Endothelial cell of umbilical vein (primary cell): ENCODE measurements at regions not wholly inside any gene's neighbourhood (a gene's known extent, or its start where the extent isn't known, plus 50 kb on each side); places are given as distances from the start of the nearest gene placed in this dataset.

Experiments used
- BruUV-seq: library from RNA; stranded (reverse); fragments of 400-500 nt; replicated peaks from 2 replicates; lab custom pipeline; 2021; lab: Mats Ljungman, UMichigan
- CTCF ChIA-PET: fragments of 300-600, 350-600 bp; sonication (Branson Sonifier 250); formaldehyde crosslinking; loops from one replicate; lab custom pipeline; 2021; ENCODE audit warnings: antibody characterized with exemption, inconsistent platforms; lab: Charles Lee
- POLR2A ChIA-PET: fragments of 300-600, 350-600 bp; sonication (Branson Sonifier 250); formaldehyde crosslinking; loops from one replicate; lab custom pipeline; 2021; ENCODE audit warnings: antibody characterized with exemption, inconsistent platforms; lab: Charles Lee
- DNase-seq: peaks from one replicate; pipeline ENCODE4 v3.0.0-alpha.2; 2011; ENCODE audit warnings: low read depth, low spot score
- FAIRE-seq: peaks from 2 replicates; lab custom pipeline; 2011; peaks lifted over from hg19 to GRCh38; lab: Jason Lieb, UNC
- H2AFZ ChIP-seq: 2 replicates; pipeline ENCODE4 v1.6.0; 2012; ENCODE audit warnings: low read depth, low read length, control low read depth, inconsistent platforms
- H3K27ac ChIP-seq: 2 replicates; pipeline ENCODE4 v1.5.1; 2011; ENCODE audit warnings: low read depth, mild to moderate bottlenecking, control low read depth, low read length, moderate library complexity; ENCODE audit not compliant: insufficient read depth
- H3K27me3 ChIP-seq, 2 experiments: 2 replicates each; pipeline versions ENCODE4 v1.6.0 to v1.6.1; 2011; ENCODE audit warnings: low read length in 2 of 2, mixed read lengths in 1 of 2; ENCODE audit not compliant: control insufficient read depth in 2 of 2, insufficient read depth in 2 of 2
- H3K36me3 ChIP-seq, 2 experiments: 2 replicates in 1 of 2; 3 replicates in 1 of 2; pipeline ENCODE4 v1.5.1; 2011; ENCODE audit warnings: low read length in 2 of 2, mild to moderate bottlenecking in 1 of 2, moderate library complexity in 1 of 2; ENCODE audit not compliant: control insufficient read depth in 2 of 2, insufficient read depth in 2 of 2; ENCODE audit errors: extremely low read depth in 1 of 2
- H3K4me1 ChIP-seq: 3 replicates; pipeline ENCODE4 v1.5.1; 2011; ENCODE audit warnings: mild to moderate bottlenecking, low read length; ENCODE audit not compliant: control insufficient read depth, insufficient read depth; ENCODE audit errors: extremely low read depth
- H3K4me2 ChIP-seq: 2 replicates; pipeline ENCODE4 v1.6.1; 2011; ENCODE audit warnings: low read length, control low read depth, mixed read lengths; ENCODE audit not compliant: insufficient read depth
- H3K4me3 ChIP-seq, 3 experiments: fragments of 200-600 bp in 1 of 3; sonication (generic), shearing (Covaris generic) in 1 of 3; replicated peaks in 1 of 3; 2 replicates each; pipeline ENCODE4 v1.5.1; 2011 to 2016; ENCODE audit warnings: control low read depth in 3 of 3, low read length in 3 of 3, mild to moderate bottlenecking in 2 of 3, inconsistent platforms in 1 of 3, low read depth in 1 of 3, moderate library complexity in 1 of 3; ENCODE audit not compliant: insufficient read depth in 1 of 3
- H3K79me2 ChIP-seq: 2 replicates; pipeline ENCODE4 v1.6.0; 2012; ENCODE audit warnings: low read length, inconsistent platforms; ENCODE audit not compliant: control insufficient read depth, insufficient read depth
- H3K9ac ChIP-seq: replicated peaks from 2 replicates; pipeline ENCODE3; 2011; ENCODE audit warnings: low read length, control low read depth; ENCODE audit not compliant: insufficient read depth; ENCODE audit errors: extremely low read depth
- H3K9me1 ChIP-seq: replicated peaks from 3 replicates; pipeline ENCODE4 v1.6.0; 2011; ENCODE audit warnings: mild to moderate bottlenecking, low read length; ENCODE audit not compliant: control insufficient read depth, insufficient read depth; ENCODE audit errors: extremely low read depth
- H3K9me3 ChIP-seq: replicated peaks from 2 replicates; pipeline ENCODE4 v1.5.1; 2012; ENCODE audit warnings: low read length, inconsistent platforms; ENCODE audit not compliant: control insufficient read depth, insufficient read depth
- H4K20me1 ChIP-seq: replicated peaks from 2 replicates; pipeline ENCODE3; 2011; ENCODE audit warnings: mild to moderate bottlenecking, low read length; ENCODE audit not compliant: control insufficient read depth, insufficient read depth; ENCODE audit errors: extremely low read depth
- CTCF ChIP-seq, 2 donors: IDR thresholded peaks; 1 replicate in 1 of 2; 2 replicates in 1 of 2; pipeline ENCODE4 v1.5.1; 2011; ENCODE audit warnings: low read length in 2 of 2, mild to moderate bottlenecking in 2 of 2, moderate library complexity in 2 of 2, control low read depth in 1 of 2, inconsistent platforms in 1 of 2, low read depth in 1 of 2; ENCODE audit not compliant: insufficient read depth in 1 of 2; ENCODE audit errors: extremely low read depth in 1 of 2
- EZH2 ChIP-seq: IDR thresholded peaks from 2 replicates; pipeline ENCODE4 v1.6.1; 2012; ENCODE audit warnings: borderline replicate concordance, low read depth, mild to moderate bottlenecking, moderate library complexity, low read length, inconsistent platforms; ENCODE audit not compliant: severe bottlenecking
- FOS ChIP-seq: IDR thresholded peaks from 2 replicates; pipeline ENCODE4 v1.6.1; 2011; ENCODE audit warnings: mild to moderate bottlenecking, low read length, moderate library complexity, borderline replicate concordance; ENCODE audit not compliant: insufficient read depth
- GATA2 ChIP-seq: IDR thresholded peaks from 2 replicates; pipeline ENCODE4 v1.7.0; 2011; ENCODE audit warnings: low read depth, mild to moderate bottlenecking, moderate library complexity, mixed read lengths, low read length; ENCODE audit not compliant: insufficient read length, insufficient read depth
- JUN ChIP-seq: IDR thresholded peaks from 2 replicates; pipeline ENCODE4 v1.6.1; 2011; ENCODE audit warnings: borderline replicate concordance, low read depth; ENCODE audit not compliant: insufficient read length, insufficient read depth
- MYC ChIP-seq: IDR thresholded peaks from one replicate; pipeline ENCODE4 v1.6.1; 2011; ENCODE audit warnings: mild to moderate bottlenecking, low read depth, low read length
- POLR2A ChIP-seq: IDR thresholded peaks from 2 replicates; pipeline ENCODE4 v1.6.1; 2012; ENCODE audit warnings: low read depth, mild to moderate bottlenecking, control low read depth, low read length
- POLR2AphosphoS5 ChIP-seq: IDR thresholded peaks from 2 replicates; pipeline ENCODE4 v1.6.1; 2012; ENCODE audit warnings: low read depth, mild to moderate bottlenecking, control low read depth, low read length, moderate library complexity; ENCODE audit not compliant: insufficient read depth
- dilution Hi-C: fragments of 300-500 bp; cut with MboI; formaldehyde crosslinking; loops from one replicate; pipeline ENCODE4 v1.15.0; 2019; ENCODE audit warnings: low sequenced_read_pairs; ENCODE audit not compliant: extremely low pct_ligation_motif_present
- intact Hi-C: fragments of 100-400 bp; cut with micrococcal nuclease; formaldehyde crosslinking; loops from one replicate; pipeline ENCODE4 v1.10.0; 2022
- TF ChIP-seq, protein P1 (sequence below): IDR thresholded peaks from 2 replicates; pipeline ENCODE4 v1.6.1; 2011; ENCODE audit not compliant: insufficient read depth, insufficient read length

DNA sequence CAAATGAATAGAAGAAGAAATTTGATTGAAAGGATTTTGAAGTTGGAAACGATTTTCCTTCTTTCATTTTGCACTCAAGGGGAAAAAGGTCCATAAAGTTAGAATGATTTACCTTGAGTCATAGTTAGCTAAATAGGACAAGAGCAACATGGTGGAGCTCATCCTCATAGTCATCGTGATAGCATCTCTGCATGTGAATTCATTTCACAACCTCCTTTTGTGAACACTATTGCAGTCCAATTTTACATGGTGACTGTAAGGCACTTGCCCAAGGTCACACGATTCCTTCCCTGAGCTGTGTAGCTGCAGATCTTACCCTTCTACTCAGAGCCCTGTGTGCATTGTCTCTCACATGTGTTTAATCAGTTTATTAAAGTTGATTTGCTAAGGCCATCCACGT lies 359.8 kb upstream of the C2CD4B start:
- DNase-seq (no peak), FAIRE-seq (no peak)
- TF ChIP-seq, protein P1, sequence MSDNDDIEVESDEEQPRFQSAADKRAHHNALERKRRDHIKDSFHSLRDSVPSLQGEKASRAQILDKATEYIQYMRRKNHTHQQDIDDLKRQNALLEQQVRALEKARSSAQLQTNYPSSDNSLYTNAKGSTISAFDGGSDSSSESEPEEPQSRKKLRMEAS, result no peak
- TF ChIP-seq MYC, result no peak
- ChIA-PET POLR2A (no interaction called here), CTCF (no interaction called here)
- dilution Hi-C loops, result no loop called here
- Histone ChIP-seq H3K4me2 (no peak overlapping the region), H3K4me3 (no peak overlapping the region), H3K9me1 (no peaks in the 10 kb centered on the region), H3K4me1 (no peaks in the 10 kb centered on the region), H4K20me1 (no peaks in the 10 kb centered on the region), H3K27me3 (peaks cover 1 to 2% of the 10 kb centered on the region in 2 experiments), H3K27ac (no peak overlapping the region), H3K9me3 (no peaks in the 10 kb centered on the region), H3K9ac (no peak overlapping the region), H2AFZ (no peak overlapping the region), H3K79me2 (no peaks in the 10 kb centered on the region), H3K36me3 (no peaks in the 10 kb centered on the region)
- intact Hi-C loops, result no loop called here
- BruUV-seq, result no TSS peak

GRCh38 chr15:62527387-62527786 lies 362.3 kb upstream of the C2CD4B start:
- H3K79me2 ChIP-seq, result no peaks in the 10 kb centered on the region
- no peaks in the 10 kb centered on the region for H3K9me1 ChIP-seq
- DNase-seq, result no peak
- no peak overlapping the region for H2AFZ ChIP-seq
- H3K4me1 ChIP-seq, result no peaks in the 10 kb centered on the region
- intact Hi-C loops (no loop called here), dilution Hi-C loops (no loop called here)
- ChIA-PET POLR2A (no interaction called here), CTCF (no interaction called here)
- no peaks in the 10 kb centered on the region for H4K20me1 ChIP-seq
- no peak overlapping the region for H3K27ac ChIP-seq
- no peak for FAIRE-seq
- BruUV-seq, result no TSS peak
- H3K36me3 ChIP-seq, result no peaks in the 10 kb centered on the region
- TF ChIP-seq CTCF (IDR thresholded peaks at IDR 0.05; ENCODE audit: extremely low read depth in 1 of 2, insufficient read depth in 1 of 2, low read depth in 1 of 2, low read length in 2 of 2), result no peak
- no peak for TF ChIP-seq JUN
- TF ChIP-seq, protein P1, result no peak
- no peak for TF ChIP-seq POLR2AphosphoS5
- TF ChIP-seq EZH2, result no peak
- TF ChIP-seq POLR2A, result no peak
- TF ChIP-seq GATA2, result no peak
- TF ChIP-seq FOS, result no peak
- TF ChIP-seq MYC, result no peak
- no peak overlapping the region for H3K4me2 ChIP-seq
- no peak overlapping the region for H3K9ac ChIP-seq
- peaks cover 0 to 1% of the 10 kb centered on the region in 2 experiments for H3K27me3 ChIP-seq
- H3K9me3 ChIP-seq, result no peaks in the 10 kb centered on the region
- no peak overlapping the region for H3K4me3 ChIP-seq
